Trophoblast cell (in vitro differentiated cells and primary cell): ENCODE measurements at regions not wholly inside any gene's neighbourhood (a gene's known extent, or its start where the extent isn't known, plus 50 kb on each side); places are given as distances from the start of the nearest gene placed in this dataset.

Experiments
- DNase-seq, 2 donors: peaks; one replicate each; pipeline ENCODE4 v3.0.0-alpha.2; 2016
- H2AFZ ChIP-seq: 2 replicates; pipeline ENCODE4 v1.6.1; 2013; ENCODE audit warnings: low read length, moderate library complexity, mild to moderate bottlenecking; ENCODE audit not compliant: insufficient read depth, poor library complexity
- H2AK5ac ChIP-seq: 2 replicates; pipeline ENCODE4 v1.6.1; 2013; ENCODE audit warnings: mild to moderate bottlenecking, low read length
- H2BK120ac ChIP-seq: 2 replicates; pipeline ENCODE4 v1.6.1; 2013; ENCODE audit warnings: low read length, mild to moderate bottlenecking, moderate library complexity; ENCODE audit not compliant: insufficient read depth, poor library complexity
- H2BK12ac ChIP-seq: 2 replicates; pipeline ENCODE4 v1.6.1; 2013; ENCODE audit warnings: mild to moderate bottlenecking, low read length, moderate library complexity
- H2BK5ac ChIP-seq: 2 replicates; pipeline ENCODE4 v1.6.1; 2013; ENCODE audit warnings: low read length, low read depth, moderate library complexity, mild to moderate bottlenecking; ENCODE audit not compliant: poor library complexity
- H3K14ac ChIP-seq: 2 replicates; pipeline ENCODE4 v1.6.1; 2013; ENCODE audit warnings: mild to moderate bottlenecking, low read length
- H3K18ac ChIP-seq: 2 replicates; pipeline ENCODE4 v1.6.1; 2013; ENCODE audit warnings: mild to moderate bottlenecking, low read length
- H3K23ac ChIP-seq: 2 replicates; pipeline ENCODE4 v1.6.1; 2013; ENCODE audit warnings: low read length
- H3K27ac ChIP-seq: 2 replicates; pipeline ENCODE4 v1.5.1; 2013; ENCODE audit warnings: low read depth, mild to moderate bottlenecking, inconsistent platforms, low read length, moderate library complexity
- H3K27me3 ChIP-seq: 2 replicates; pipeline ENCODE4 v1.6.1; 2013; ENCODE audit warnings: inconsistent platforms, mild to moderate bottlenecking, low read length, moderate library complexity; ENCODE audit not compliant: insufficient read depth
- H3K36me3 ChIP-seq, 2 experiments: 1 replicate in 1 of 2; 2 replicates in 1 of 2; pipeline ENCODE4 v1.6.1; 2013; ENCODE audit warnings: low read length in 2 of 2, mild to moderate bottlenecking in 2 of 2, moderate library complexity in 1 of 2; ENCODE audit not compliant: insufficient read depth in 2 of 2, control insufficient read depth in 1 of 2
- H3K4ac ChIP-seq: 2 replicates; pipeline ENCODE4 v1.6.1; 2013; ENCODE audit warnings: low read depth, mild to moderate bottlenecking, low read length, moderate library complexity
- H3K4me1 ChIP-seq, 2 experiments: 1 replicate in 1 of 2; 2 replicates in 1 of 2; pipeline ENCODE4 v1.6.1; 2013; ENCODE audit warnings: low read length in 2 of 2, mild to moderate bottlenecking in 2 of 2, moderate library complexity in 1 of 2; ENCODE audit not compliant: insufficient read depth in 2 of 2, control insufficient read depth in 1 of 2
- H3K4me2 ChIP-seq: 2 replicates; pipeline ENCODE4 v1.6.1; 2013; ENCODE audit warnings: inconsistent platforms, mild to moderate bottlenecking, low read length, moderate library complexity
- H3K4me3 ChIP-seq: 2 replicates; pipeline ENCODE4 v1.5.1; 2013; ENCODE audit warnings: mild to moderate bottlenecking, low read depth, low read length, inconsistent platforms
- H3K79me1 ChIP-seq: one replicate; pipeline ENCODE4 v1.6.1; 2013; ENCODE audit warnings: low read length
- H3K79me2 ChIP-seq: 2 replicates; pipeline ENCODE4 v1.6.1; 2013; ENCODE audit warnings: low read length, mild to moderate bottlenecking; ENCODE audit not compliant: control insufficient read depth, insufficient read depth, poor library complexity
- H3K9ac ChIP-seq: 2 replicates; pipeline ENCODE4 v1.6.1; 2013; ENCODE audit warnings: mild to moderate bottlenecking, low read length
- H3K9me3 ChIP-seq: 2 replicates; pipeline ENCODE4 v1.6.1; 2013; ENCODE audit warnings: low read depth, mild to moderate bottlenecking, control low read depth, inconsistent platforms, low read length; ENCODE audit not compliant: insufficient read depth
- H4K12ac ChIP-seq: 2 replicates; pipeline ENCODE4 v1.6.1; 2013; ENCODE audit warnings: low read depth, mild to moderate bottlenecking, low read length, moderate library complexity
- H4K8ac ChIP-seq: 2 replicates; pipeline ENCODE4 v1.6.1; 2013; ENCODE audit warnings: low read depth, mild to moderate bottlenecking, low read length, moderate library complexity
- H4K91ac ChIP-seq: one replicate; pipeline ENCODE4 v1.6.1; 2013; ENCODE audit warnings: low read depth, mild to moderate bottlenecking, low read length, moderate library complexity
- WGBS: extraction: QIAGEN DNeasy Blood & Tissue Kit; methylation state at CpG from one replicate; pipeline ENCODE4 v1.1.7; 2013; ENCODE audit warnings: missing lambda C conversion rate; ENCODE audit not compliant: insufficient read length, insufficient coverage; ENCODE audit errors: extremely low coverage; 5-methylcytosine and 5-hydroxymethylcytosine counted together

GRCh38 chr19:29019403-29019802 lies 193.5 kb downstream of the UQCRFS1 start:
- no peak overlapping the region for H3K23ac ChIP-seq
- H3K79me1 ChIP-seq: no peaks in the 10 kb centered on the region
- H3K27me3 ChIP-seq: no peaks in the 10 kb centered on the region
- no peak overlapping the region for H2BK12ac ChIP-seq
- H3K4ac ChIP-seq: no peak overlapping the region
- H3K9me3 ChIP-seq: no peaks in the 10 kb centered on the region
- whole genome bisulfite sequencing: no CpG with 5 or more reads among the region's 14 CpGs
- H3K4me2 ChIP-seq: no peak overlapping the region
- H3K14ac ChIP-seq: no peak overlapping the region
- no peak overlapping the region for H3K27ac ChIP-seq
- no peak overlapping the region for H4K91ac ChIP-seq
- no peak overlapping the region for H2AFZ ChIP-seq
- no peak overlapping the region for H4K8ac ChIP-seq
- no peak overlapping the region for H3K18ac ChIP-seq
- H2BK120ac ChIP-seq: no peak overlapping the region
- no peaks in the 10 kb centered on the region for H3K36me3 ChIP-seq
- H3K9ac ChIP-seq: no peak overlapping the region
- no peak overlapping the region for H4K12ac ChIP-seq
- no peak overlapping the region for H2AK5ac ChIP-seq
- H3K4me1 ChIP-seq: no peaks in the 10 kb centered on the region
- no peak overlapping the region for H3K4me3 ChIP-seq
- H3K79me2 ChIP-seq: no peaks in the 10 kb centered on the region
- H2BK5ac ChIP-seq: no peak overlapping the region
- DNase-seq: no peak

DNA sequence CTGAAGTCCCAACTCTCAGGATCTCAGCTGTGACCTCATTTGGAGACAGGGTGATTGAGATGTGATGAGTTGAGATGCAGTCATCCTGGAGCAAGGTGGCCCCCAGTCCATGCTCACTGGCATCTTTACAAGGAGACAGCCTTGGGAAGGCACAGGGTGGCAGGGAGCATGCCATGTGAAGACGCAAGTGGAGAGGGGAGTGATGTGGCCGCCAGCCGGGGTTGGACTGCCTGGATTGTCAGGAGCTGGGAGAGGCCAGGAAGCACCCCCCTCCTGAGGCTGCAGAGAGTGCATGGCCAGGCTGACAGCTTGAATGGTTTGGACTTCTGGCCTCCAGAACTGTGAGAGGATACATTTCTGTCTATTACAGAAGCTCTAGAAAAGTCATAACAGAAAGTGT lies 194.4 kb downstream of the UQCRFS1 start:
- H4K8ac ChIP-seq: no peak overlapping the region
- no peak overlapping the region for H3K27ac ChIP-seq
- no peaks in the 10 kb centered on the region for H3K79me1 ChIP-seq
- H3K9ac ChIP-seq: no peak overlapping the region
- no peak overlapping the region for H3K4me2 ChIP-seq
- no peak overlapping the region for H2AK5ac ChIP-seq
- H2BK5ac ChIP-seq: no peak overlapping the region
- no CpG with 5 or more reads among the region's 3 CpGs for WGBS
- H3K4me1 ChIP-seq: no peaks in the 10 kb centered on the region
- H3K27me3 ChIP-seq: no peaks in the 10 kb centered on the region
- no peaks in the 10 kb centered on the region for H3K79me2 ChIP-seq
- H3K14ac ChIP-seq: no peak overlapping the region
- H2AFZ ChIP-seq: no peak overlapping the region
- no peak overlapping the region for H2BK120ac ChIP-seq
- no peaks in the 10 kb centered on the region for H3K9me3 ChIP-seq
- H3K36me3 ChIP-seq: no peaks in the 10 kb centered on the region
- H2BK12ac ChIP-seq: no peak overlapping the region
- no peak overlapping the region for H3K18ac ChIP-seq
- H3K23ac ChIP-seq: no peak overlapping the region
- H3K4ac ChIP-seq: no peak overlapping the region
- H3K4me3 ChIP-seq: peak overlapping the region; percentile 35
- H4K91ac ChIP-seq: no peak overlapping the region
- no peak overlapping the region for H4K12ac ChIP-seq
- no peak for DNase-seq

DNA sequence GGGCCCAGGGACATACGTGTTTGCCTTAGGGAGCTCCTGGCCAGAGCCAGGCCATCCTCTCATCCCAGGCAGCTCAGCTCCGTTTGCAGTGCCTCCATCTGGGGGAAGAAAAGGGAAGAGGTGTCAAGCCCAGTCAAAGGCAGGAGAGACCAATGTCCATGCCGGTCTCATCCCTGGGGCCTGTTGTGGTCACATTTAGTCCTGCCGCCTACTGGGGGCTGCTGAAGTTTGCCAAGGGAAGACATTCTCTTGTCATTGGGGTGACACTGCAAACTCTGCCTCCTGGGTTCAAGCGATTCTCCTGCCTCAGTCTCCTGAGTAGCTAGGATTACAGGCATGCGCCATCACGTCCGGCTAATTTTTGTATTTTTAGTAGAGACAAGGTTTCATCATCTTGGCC lies 195.2 kb downstream of the UQCRFS1 start:
- H2AFZ ChIP-seq: no peak overlapping the region
- H3K4me3 ChIP-seq: no peak overlapping the region
- H3K9me3 ChIP-seq: no peaks in the 10 kb centered on the region
- H3K23ac ChIP-seq: no peak overlapping the region
- H4K91ac ChIP-seq: no peak overlapping the region
- H3K4me2 ChIP-seq: no peak overlapping the region
- H3K36me3 ChIP-seq: no peaks in the 10 kb centered on the region
- no peak overlapping the region for H3K18ac ChIP-seq
- no peak overlapping the region for H2BK5ac ChIP-seq
- no CpG with 5 or more reads among the region's 8 CpGs for WGBS
- H3K27ac ChIP-seq: no peak overlapping the region
- no peak overlapping the region for H2BK12ac ChIP-seq
- no peaks in the 10 kb centered on the region for H3K27me3 ChIP-seq
- no peak overlapping the region for H3K14ac ChIP-seq
- H4K12ac ChIP-seq: no peak overlapping the region
- no peak overlapping the region for H2AK5ac ChIP-seq
- H3K79me1 ChIP-seq: no peaks in the 10 kb centered on the region
- no peak overlapping the region for H2BK120ac ChIP-seq
- no peak overlapping the region for H4K8ac ChIP-seq
- no peaks in the 10 kb centered on the region for H3K79me2 ChIP-seq
- DNase-seq: no peak
- H3K9ac ChIP-seq: no peak overlapping the region
- H3K4ac ChIP-seq: no peak overlapping the region
- no peaks in the 10 kb centered on the region for H3K4me1 ChIP-seq

DNA sequence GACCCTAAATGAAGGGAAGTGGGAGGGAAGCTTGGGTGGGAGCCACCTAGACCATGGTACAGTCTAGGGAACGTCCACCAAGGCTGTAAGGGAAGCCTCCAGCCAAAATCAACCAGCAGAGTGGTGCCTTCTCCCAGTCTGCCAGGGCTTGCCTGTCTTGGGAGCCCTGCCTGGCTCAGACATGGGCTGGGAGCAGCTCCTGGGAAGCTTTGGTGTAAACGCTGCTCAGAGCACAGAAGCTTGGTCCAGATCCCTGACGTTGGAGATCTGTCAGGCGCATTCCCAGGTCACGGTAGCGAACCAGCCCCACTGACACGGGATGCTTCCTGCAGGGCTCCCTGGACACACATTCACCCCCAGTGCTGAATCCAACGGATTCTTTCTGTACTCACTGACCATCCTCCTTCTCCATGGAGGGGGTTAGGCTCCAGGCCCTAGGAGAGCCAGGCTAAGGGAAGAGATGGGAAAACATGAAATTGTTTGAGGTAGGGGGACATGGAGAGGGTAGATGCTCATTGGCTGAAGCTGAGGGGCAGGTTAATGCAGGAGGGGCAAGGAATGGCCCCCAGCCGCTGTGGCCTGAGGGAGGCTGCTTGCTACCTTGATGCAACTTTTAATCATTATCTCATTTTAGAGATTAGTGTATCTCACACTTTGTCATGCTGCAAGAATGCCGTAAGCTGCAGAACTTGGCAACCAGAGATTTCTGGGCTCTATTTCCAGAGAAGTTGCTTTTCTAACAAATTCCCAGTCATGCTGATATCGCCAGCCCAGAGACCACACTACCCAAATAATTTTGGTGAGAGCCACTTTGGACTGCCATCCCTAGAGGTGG lies 195.8 kb downstream of the UQCRFS1 start:
- no peak overlapping the region for H3K27ac ChIP-seq
- no peak overlapping the region for H3K4me2 ChIP-seq
- no peak overlapping the region for H4K91ac ChIP-seq
- no peak overlapping the region for H3K4ac ChIP-seq
- H3K4me1 ChIP-seq: no peaks in the 10 kb centered on the region
- no peak overlapping the region for H2AFZ ChIP-seq
- H2AK5ac ChIP-seq: no peak overlapping the region
- H4K8ac ChIP-seq: no peak overlapping the region
- no peaks in the 10 kb centered on the region for H3K36me3 ChIP-seq
- H3K9me3 ChIP-seq: no peaks in the 10 kb centered on the region
- H2BK5ac ChIP-seq: no peak overlapping the region
- no peaks in the 10 kb centered on the region for H3K27me3 ChIP-seq
- H2BK12ac ChIP-seq: no peak overlapping the region
- H3K23ac ChIP-seq: no peak overlapping the region
- H3K14ac ChIP-seq: no peak overlapping the region
- H3K18ac ChIP-seq: no peak overlapping the region
- peak overlapping the region; percentile 71 for H3K9ac ChIP-seq
- no peaks in the 10 kb centered on the region for H3K79me2 ChIP-seq
- H2BK120ac ChIP-seq: no peak overlapping the region
- no peak overlapping the region for H4K12ac ChIP-seq
- no CpG with 5 or more reads among the region's 11 CpGs for WGBS
- no peaks in the 10 kb centered on the region for H3K79me1 ChIP-seq
- no peak overlapping the region for H3K4me3 ChIP-seq
- no peak for DNase-seq
